Loucy (cell line): ENCODE measurements at regions not wholly inside any gene's neighbourhood (a gene's known extent, or its start where the extent isn't known, plus 50 kb on each side); places are given as distances from the start of the nearest gene placed in this dataset.

ENCODE experiments used
- CTCF ChIP-seq: fragments of 200-600 bp; sonication (generic); conservative IDR thresholded peaks from 2 replicates; pipeline ENCODE4 v1.5.1; 2014; ENCODE audit warnings: mild to moderate bottlenecking, antibody characterized with exemption, low read length
- EZH2phosphoT487 ChIP-seq: fragments of 200-600 bp; IDR thresholded peaks from 2 replicates; pipeline ENCODE4 v1.6.1; 2018; ENCODE audit warnings: antibody characterized with exemption, mild to moderate bottlenecking, moderate library complexity, borderline replicate concordance

GRCh38 chr10:78478919-78479318 lies 445.3 kb downstream of the RPS24 start:
- TF ChIP-seq CTCF (no peak), EZH2phosphoT487 (no peak)
